ENCODE measurements at regions not wholly inside any gene's neighbourhood (a gene's known extent, or its start where the extent isn't known, plus 50 kb on each side); places are given as distances from the start of the nearest gene placed in this dataset.
A peak's percentile ranks its signal among the peaks of the same experiment; 100 is the strongest.

GRCh38 chr17:10984220-10984619, 146.3 kb upstream of the PIRT start:
- no peak for DNase-seq

GRCh38 chr17:10976401-10976800, 138.5 kb upstream of the PIRT start:
- no peak for DNase-seq

- DNase-seq: no peak
These were observed 130.1 kb upstream of the PIRT start for GRCh38 chr17:10968007-10968406.

- DNase-seq: no peak
These were observed 118.9 kb upstream of the PIRT start for GRCh38 chr17:10956821-10957220.

GRCh38 chr17:10944819-10945218, 106.9 kb upstream of the PIRT start:
- no peak for DNase-seq

GRCh38 chr17:10936931-10937330, 99.0 kb upstream of the PIRT start:
- no peak for DNase-seq

- DNase-seq: no peak
These were observed 95.1 kb upstream of the PIRT start for GRCh38 chr17:10932938-10933337.

- no peak for DNase-seq
These were observed 93.2 kb upstream of the PIRT start for GRCh38 chr17:10931133-10931532.

GRCh38 chr17:10927712-10928111, 89.8 kb upstream of the PIRT start:
- no peak for DNase-seq

GRCh38 chr17:10920558-10921108, 82.7 kb upstream of the PIRT start:
- no peak for DNase-seq

GRCh38 chr17:10907370-10907769, 69.5 kb upstream of the PIRT start:
- DNase-seq: peak in 1 of 58 donors; percentile 13

GRCh38 chr17:10899281-10899680, 61.4 kb upstream of the PIRT start:
- DNase-seq: no peak

- DNase-seq: no peak
These were observed 56.3 kb upstream of the PIRT start for GRCh38 chr17:10894220-10894619.

- DNase-seq: no peak
These were observed 51.0 kb upstream of the PIRT start for GRCh38 chr17:10888858-10889257.
